ENCODE measurements at regions not wholly inside any gene's neighbourhood (a gene's known extent, or its start where the extent isn't known, plus 50 kb on each side); places are given as distances from the start of the nearest gene placed in this dataset.

DNA sequence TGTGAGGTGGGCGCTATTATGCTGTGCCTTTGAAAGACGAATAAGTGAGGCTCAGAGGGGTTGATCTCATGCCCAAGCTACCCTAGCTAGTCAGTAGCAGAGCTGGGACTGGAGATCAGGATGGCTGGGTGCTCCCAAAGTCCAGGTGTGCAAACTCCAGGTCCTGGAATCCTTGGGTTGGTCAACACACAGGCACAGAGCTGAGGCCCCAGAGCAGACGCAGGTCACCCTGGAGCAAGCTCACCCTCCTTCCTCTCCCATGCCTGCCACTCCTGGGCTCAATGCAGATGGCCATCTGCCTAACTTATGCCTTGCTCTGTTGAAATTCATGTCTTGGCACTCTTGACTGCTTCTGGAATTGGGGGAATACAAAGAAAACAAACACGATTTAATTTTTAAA lies 587.2 kb downstream of the PTPRU start:
- Histone ChIP-seq H3K27me3 (ENCODE audit: control insufficient read depth, insufficient read depth, low read length, poor library complexity, severe bottlenecking) (no peaks in the 10 kb centered on the region), H3K4me1 (ENCODE audit: control insufficient read depth, insufficient read depth, low read length) (peaks cover 2% of the 10 kb centered on the region), H3K27ac (ENCODE audit: low read depth, low read length) (no peak overlapping the region), H3K36me3 (ENCODE audit: control insufficient read depth, insufficient read depth, low read length) (no peaks in the 10 kb centered on the region), H3K4me3 (ENCODE audit: low read length) (no peak overlapping the region), H3K9me3 (ENCODE audit: control insufficient read depth, low read length) (no peaks in the 10 kb centered on the region), H3K9ac (ENCODE audit: extremely low read depth, low read length, poor library complexity, severe bottlenecking) (no peak overlapping the region)
- Mint-ChIP-seq H3K27ac (no peak overlapping the region), H3K9me3 (no peaks in the 10 kb centered on the region), H3K4me1 (peaks cover 13% of the 10 kb centered on the region), H3K27me3 (ENCODE audit: insufficient read depth) (no peaks in the 10 kb centered on the region), H3K36me3 (ENCODE audit: low read depth) (no peaks in the 10 kb centered on the region), H3K4me3 (no peak overlapping the region)
- WGBS, 2 experiments (ENCODE audit: insufficient coverage in 1 of 2, insufficient read length in 1 of 2) = 80 to 93% methylated on average over 2 to 4 of the region's 4 CpGs
- TF ChIP-seq, protein P1, sequence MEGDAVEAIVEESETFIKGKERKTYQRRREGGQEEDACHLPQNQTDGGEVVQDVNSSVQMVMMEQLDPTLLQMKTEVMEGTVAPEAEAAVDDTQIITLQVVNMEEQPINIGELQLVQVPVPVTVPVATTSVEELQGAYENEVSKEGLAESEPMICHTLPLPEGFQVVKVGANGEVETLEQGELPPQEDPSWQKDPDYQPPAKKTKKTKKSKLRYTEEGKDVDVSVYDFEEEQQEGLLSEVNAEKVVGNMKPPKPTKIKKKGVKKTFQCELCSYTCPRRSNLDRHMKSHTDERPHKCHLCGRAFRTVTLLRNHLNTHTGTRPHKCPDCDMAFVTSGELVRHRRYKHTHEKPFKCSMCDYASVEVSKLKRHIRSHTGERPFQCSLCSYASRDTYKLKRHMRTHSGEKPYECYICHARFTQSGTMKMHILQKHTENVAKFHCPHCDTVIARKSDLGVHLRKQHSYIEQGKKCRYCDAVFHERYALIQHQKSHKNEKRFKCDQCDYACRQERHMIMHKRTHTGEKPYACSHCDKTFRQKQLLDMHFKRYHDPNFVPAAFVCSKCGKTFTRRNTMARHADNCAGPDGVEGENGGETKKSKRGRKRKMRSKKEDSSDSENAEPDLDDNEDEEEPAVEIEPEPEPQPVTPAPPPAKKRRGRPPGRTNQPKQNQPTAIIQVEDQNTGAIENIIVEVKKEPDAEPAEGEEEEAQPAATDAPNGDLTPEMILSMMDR (conservative IDR thresholded peaks at IDR 0.05) = no peak
- no peak for DNase-seq

DNA sequence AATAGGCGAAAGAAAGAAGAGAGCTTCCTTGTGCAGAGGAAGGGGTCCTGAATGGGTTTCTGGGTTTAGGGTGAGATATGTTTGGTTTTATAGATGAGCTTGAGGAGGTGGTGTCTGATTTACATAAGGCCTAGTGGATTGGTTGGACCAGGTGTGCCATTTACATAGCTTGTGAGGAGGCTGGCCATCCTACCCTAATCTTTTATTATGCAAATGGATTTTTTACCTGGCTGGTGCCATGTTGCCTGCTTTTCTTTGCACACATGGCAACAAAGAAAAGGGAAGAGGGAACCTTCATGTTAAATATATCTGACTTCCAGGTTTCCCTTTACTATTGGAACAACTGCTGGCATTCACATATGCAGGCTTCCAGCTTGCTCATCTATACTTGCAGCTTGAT lies 585.3 kb downstream of the PTPRU start:
- TF ChIP-seq, protein P1 (conservative IDR thresholded peaks at IDR 0.05) = no peak
- 80 to 94% methylated on average over 1 of the region's 1 CpG for WGBS, 2 experiments (ENCODE audit: insufficient coverage in 1 of 2, insufficient read length in 1 of 2)
- Mint-ChIP-seq H3K36me3 (ENCODE audit: low read depth) (no peaks in the 10 kb centered on the region), H3K4me3 (no peak overlapping the region), H3K27ac (no peak overlapping the region), H3K27me3 (ENCODE audit: insufficient read depth) (peaks cover 1% of the 10 kb centered on the region), H3K4me1 (peaks cover 13% of the 10 kb centered on the region), H3K9me3 (no peaks in the 10 kb centered on the region)
- H3K27me3 ChIP-seq (ENCODE audit: control insufficient read depth, insufficient read depth, low read length, poor library complexity, severe bottlenecking) = no peaks in the 10 kb centered on the region
- H3K4me1 ChIP-seq (ENCODE audit: control insufficient read depth, insufficient read depth, low read length) = peaks cover 2% of the 10 kb centered on the region
- H3K9me3 ChIP-seq (ENCODE audit: control insufficient read depth, low read length) = no peaks in the 10 kb centered on the region
- H3K36me3 ChIP-seq (ENCODE audit: control insufficient read depth, insufficient read depth, low read length) = no peaks in the 10 kb centered on the region
- no peak overlapping the region for H3K4me3 ChIP-seq (ENCODE audit: low read length)
- DNase-seq = peak; percentile 33
- no peak overlapping the region for H3K27ac ChIP-seq (ENCODE audit: low read depth, low read length)
- H3K9ac ChIP-seq (ENCODE audit: extremely low read depth, low read length, poor library complexity, severe bottlenecking) = no peak overlapping the region

DNA sequence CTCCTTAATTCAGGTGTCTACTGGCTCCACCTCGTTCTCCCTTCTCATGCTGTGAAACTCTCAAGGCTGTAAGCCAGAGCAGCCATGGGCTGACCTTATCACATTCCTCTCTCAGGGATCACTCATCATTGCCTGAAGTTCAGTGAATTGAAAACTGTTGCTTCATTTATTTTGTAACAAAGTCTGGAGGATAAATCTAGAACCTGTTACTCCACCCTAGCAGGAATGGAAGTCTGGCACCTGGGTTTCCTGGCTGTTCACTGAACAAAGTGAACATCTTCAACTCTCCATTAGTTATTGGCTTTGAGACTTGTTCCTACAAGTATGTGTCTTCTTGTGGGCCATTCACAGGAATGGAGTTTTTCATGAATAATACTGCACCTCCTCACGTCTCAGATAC lies 584.1 kb downstream of the PTPRU start:
- Histone ChIP-seq H3K9me3 (ENCODE audit: control insufficient read depth, low read length) (no peaks in the 10 kb centered on the region), H3K27ac (ENCODE audit: low read depth, low read length) (no peak overlapping the region), H3K9ac (ENCODE audit: extremely low read depth, low read length, poor library complexity, severe bottlenecking) (no peak overlapping the region), H3K27me3 (ENCODE audit: control insufficient read depth, insufficient read depth, low read length, poor library complexity, severe bottlenecking) (no peaks in the 10 kb centered on the region), H3K4me3 (ENCODE audit: low read length) (no peak overlapping the region), H3K36me3 (ENCODE audit: control insufficient read depth, insufficient read depth, low read length) (no peaks in the 10 kb centered on the region), H3K4me1 (ENCODE audit: control insufficient read depth, insufficient read depth, low read length) (peaks cover 2% of the 10 kb centered on the region)
- Mint-ChIP-seq H3K9me3 (no peaks in the 10 kb centered on the region), H3K36me3 (ENCODE audit: low read depth) (no peaks in the 10 kb centered on the region), H3K4me1 (peaks cover 13% of the 10 kb centered on the region), H3K4me3 (no peak overlapping the region), H3K27ac (no peak overlapping the region), H3K27me3 (ENCODE audit: insufficient read depth) (peaks cover 3% of the 10 kb centered on the region)
- TF ChIP-seq, protein P1 (conservative IDR thresholded peaks at IDR 0.05) = no peak
- DNase-seq = peak; percentile 44
- 85 to 100% methylated on average over 1 to 2 of the region's 2 CpGs for WGBS, 2 experiments (ENCODE audit: insufficient coverage in 1 of 2, insufficient read length in 1 of 2)

All from endodermal cell (in vitro differentiated cells).